ENCODE measurements at regions not wholly inside any gene's neighbourhood (a gene's known extent, or its start where the extent isn't known, plus 50 kb on each side); places are given as distances from the start of the nearest gene placed in this dataset.
"Not testable (repeated sequence)": the region's sequence is repeated elsewhere in the genome, so short reads cannot be mapped to it uniquely, and the experiment has no call there.

DNA sequence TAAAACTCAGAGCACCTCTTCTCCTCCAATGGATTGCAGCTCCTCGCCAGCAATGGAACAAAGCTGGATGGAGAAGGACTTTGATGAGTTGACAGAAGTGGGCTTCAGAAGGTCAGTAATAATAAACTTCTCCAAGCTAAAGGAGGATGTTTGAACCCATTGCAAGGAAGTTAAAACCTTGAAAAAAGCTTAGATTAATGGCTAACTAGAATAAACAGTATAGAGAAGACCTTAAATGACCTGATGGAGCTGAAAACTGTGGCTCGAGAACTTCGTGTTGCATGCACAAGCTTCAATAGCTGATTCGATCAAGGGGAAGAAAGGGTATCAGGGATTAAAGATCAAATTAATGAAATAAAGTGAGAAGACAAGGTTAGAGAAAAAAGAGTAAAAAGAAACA lies 112.3 kb upstream of the PIK3R1 start:
- not testable (repeated sequence) for TF ChIP-seq ZNF239 (tag by site-specific recombination; IDR thresholded peaks at IDR 0.05); ZNF501 (tag by site-specific recombination; IDR thresholded peaks at IDR 0.05); ZNF274 (IDR thresholded peaks at IDR 0.05; ENCODE audit: low read length); ZNF274 (tag by site-specific recombination; IDR thresholded peaks at IDR 0.05; ENCODE audit: borderline replicate concordance); BCL11B (tag by site-specific recombination; IDR thresholded peaks at IDR 0.05; ENCODE audit: low read depth); KLF9 (tag by site-specific recombination; IDR thresholded peaks at IDR 0.05; ENCODE audit: low read depth); SP3 (tag by site-specific recombination; IDR thresholded peaks at IDR 0.05); ZNF23 (tag by site-specific recombination; IDR thresholded peaks at IDR 0.05; ENCODE audit: borderline replicate concordance); KLF16 (tag by site-specific recombination; IDR thresholded peaks at IDR 0.05); SCRT1 (tag by site-specific recombination; IDR thresholded peaks at IDR 0.05; ENCODE audit: borderline replicate concordance)
- TF ChIP-seq, protein P1, sequence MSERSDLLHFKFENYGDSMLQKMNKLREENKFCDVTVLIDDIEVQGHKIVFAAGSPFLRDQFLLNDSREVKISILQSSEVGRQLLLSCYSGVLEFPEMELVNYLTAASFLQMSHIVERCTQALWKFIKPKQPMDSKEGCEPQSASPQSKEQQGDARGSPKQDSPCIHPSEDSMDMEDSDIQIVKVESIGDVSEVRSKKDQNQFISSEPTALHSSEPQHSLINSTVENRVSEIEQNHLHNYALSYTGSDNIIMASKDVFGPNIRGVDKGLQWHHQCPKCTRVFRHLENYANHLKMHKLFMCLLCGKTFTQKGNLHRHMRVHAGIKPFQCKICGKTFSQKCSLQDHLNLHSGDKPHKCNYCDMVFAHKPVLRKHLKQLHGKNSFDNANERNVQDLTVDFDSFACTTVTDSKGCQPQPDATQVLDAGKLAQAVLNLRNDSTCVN (tag by site-specific recombination; optimal IDR thresholded peaks at IDR 0.05) = not testable (repeated sequence)
- TF ChIP-seq, protein P2, sequence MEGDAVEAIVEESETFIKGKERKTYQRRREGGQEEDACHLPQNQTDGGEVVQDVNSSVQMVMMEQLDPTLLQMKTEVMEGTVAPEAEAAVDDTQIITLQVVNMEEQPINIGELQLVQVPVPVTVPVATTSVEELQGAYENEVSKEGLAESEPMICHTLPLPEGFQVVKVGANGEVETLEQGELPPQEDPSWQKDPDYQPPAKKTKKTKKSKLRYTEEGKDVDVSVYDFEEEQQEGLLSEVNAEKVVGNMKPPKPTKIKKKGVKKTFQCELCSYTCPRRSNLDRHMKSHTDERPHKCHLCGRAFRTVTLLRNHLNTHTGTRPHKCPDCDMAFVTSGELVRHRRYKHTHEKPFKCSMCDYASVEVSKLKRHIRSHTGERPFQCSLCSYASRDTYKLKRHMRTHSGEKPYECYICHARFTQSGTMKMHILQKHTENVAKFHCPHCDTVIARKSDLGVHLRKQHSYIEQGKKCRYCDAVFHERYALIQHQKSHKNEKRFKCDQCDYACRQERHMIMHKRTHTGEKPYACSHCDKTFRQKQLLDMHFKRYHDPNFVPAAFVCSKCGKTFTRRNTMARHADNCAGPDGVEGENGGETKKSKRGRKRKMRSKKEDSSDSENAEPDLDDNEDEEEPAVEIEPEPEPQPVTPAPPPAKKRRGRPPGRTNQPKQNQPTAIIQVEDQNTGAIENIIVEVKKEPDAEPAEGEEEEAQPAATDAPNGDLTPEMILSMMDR (tag by site-specific recombination; IDR thresholded peaks at IDR 0.05) = not testable (repeated sequence)
- TF ChIP-seq, protein P3, sequence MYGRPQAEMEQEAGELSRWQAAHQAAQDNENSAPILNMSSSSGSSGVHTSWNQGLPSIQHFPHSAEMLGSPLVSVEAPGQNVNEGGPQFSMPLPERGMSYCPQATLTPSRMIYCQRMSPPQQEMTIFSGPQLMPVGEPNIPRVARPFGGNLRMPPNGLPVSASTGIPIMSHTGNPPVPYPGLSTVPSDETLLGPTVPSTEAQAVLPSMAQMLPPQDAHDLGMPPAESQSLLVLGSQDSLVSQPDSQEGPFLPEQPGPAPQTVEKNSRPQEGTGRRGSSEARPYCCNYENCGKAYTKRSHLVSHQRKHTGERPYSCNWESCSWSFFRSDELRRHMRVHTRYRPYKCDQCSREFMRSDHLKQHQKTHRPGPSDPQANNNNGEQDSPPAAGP (tag by site-specific recombination; IDR thresholded peaks at IDR 0.05) = not testable (repeated sequence)
- TF ChIP-seq, protein P4, sequence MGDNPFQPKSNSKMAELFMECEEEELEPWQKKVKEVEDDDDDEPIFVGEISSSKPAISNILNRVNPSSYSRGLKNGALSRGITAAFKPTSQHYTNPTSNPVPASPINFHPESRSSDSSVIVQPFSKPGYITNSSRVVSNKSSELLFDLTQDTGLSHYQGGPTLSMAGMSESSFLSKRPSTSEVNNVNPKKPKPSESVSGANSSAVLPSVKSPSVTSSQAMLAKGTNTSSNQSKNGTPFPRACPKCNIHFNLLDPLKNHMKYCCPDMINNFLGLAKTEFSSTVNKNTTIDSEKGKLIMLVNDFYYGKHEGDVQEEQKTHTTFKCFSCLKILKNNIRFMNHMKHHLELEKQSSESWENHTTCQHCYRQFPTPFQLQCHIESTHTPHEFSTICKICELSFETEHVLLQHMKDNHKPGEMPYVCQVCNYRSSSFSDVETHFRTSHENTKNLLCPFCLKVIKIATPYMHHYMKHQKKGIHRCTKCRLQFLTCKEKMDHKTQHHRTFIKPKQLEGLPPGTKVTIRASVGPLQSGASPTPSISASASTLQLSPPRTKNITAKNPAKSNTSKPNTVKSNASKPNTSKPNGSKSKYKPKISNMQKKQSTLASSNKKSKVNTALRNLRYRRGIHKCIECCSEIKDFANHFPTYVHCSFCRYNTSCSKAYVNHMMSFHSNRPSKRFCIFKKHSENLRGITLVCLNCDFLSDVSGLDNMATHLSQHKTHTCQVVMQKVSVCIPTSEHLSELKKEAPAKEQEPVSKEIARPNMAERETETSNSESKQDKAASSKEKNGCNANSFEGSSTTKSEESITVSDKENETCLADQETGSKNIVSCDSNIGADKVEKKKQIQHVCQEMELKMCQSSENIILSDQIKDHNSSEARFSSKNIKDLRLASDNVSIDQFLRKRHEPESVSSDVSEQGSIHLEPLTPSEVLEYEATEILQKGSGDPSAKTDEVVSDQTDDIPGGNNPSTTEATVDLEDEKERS (tag by site-specific recombination; IDR thresholded peaks at IDR 0.05) = not testable (repeated sequence)

Measured in HEK293 (cell line).